OCI-LY1 (cell line): ENCODE measurements at regions not wholly inside any gene's neighbourhood (a gene's known extent, or its start where the extent isn't known, plus 50 kb on each side); places are given as distances from the start of the nearest gene placed in this dataset.

Experiments used
- CTCF ChIP-seq: fragments of 200-600 bp; sonication (generic), shearing (Covaris generic); IDR thresholded peaks from 2 replicates; pipeline ENCODE4 v1.5.1; 2017; ENCODE audit warnings: mild to moderate bottlenecking, antibody characterized with exemption, low read length, moderate library complexity, mixed read lengths
- EZH2 ChIP-seq: fragments of 200-600 bp; sonication (generic), shearing (Covaris generic); IDR thresholded peaks from 2 replicates; pipeline ENCODE4 v1.8.0; 2017; ENCODE audit warnings: borderline replicate concordance, mixed run types, mild to moderate bottlenecking, antibody characterized with exemption, low read length, moderate library complexity, mixed read lengths

- TF ChIP-seq CTCF (no peak), EZH2 (no peak)
Observed at GRCh38 chr3:80676261-80676660, 908.5 kb upstream of the ROBO1 start.
